PC-9 (cell line): ENCODE measurements at regions not wholly inside any gene's neighbourhood (a gene's known extent, or its start where the extent isn't known, plus 50 kb on each side); places are given as distances from the start of the nearest gene placed in this dataset.

Experiments
- EZH2 ChIP-seq: fragments of 200-600 bp; sonication (generic); IDR thresholded peaks from 2 replicates; pipeline ENCODE4 v1.8.0; 2017; ENCODE audit warnings: antibody characterized with exemption, low read depth
- TF ChIP-seq, protein P1 (sequence below): fragments of 200-600 bp; sonication (generic); conservative IDR thresholded peaks from 2 replicates; pipeline ENCODE4 v1.6.1; 2017; ENCODE audit warnings: mixed run types, antibody characterized with exemption, mild to moderate bottlenecking, moderate library complexity

GRCh38 chr3:156611870-156612494, 57.1 kb upstream of the SSR3 start:
- TF ChIP-seq, protein P1, sequence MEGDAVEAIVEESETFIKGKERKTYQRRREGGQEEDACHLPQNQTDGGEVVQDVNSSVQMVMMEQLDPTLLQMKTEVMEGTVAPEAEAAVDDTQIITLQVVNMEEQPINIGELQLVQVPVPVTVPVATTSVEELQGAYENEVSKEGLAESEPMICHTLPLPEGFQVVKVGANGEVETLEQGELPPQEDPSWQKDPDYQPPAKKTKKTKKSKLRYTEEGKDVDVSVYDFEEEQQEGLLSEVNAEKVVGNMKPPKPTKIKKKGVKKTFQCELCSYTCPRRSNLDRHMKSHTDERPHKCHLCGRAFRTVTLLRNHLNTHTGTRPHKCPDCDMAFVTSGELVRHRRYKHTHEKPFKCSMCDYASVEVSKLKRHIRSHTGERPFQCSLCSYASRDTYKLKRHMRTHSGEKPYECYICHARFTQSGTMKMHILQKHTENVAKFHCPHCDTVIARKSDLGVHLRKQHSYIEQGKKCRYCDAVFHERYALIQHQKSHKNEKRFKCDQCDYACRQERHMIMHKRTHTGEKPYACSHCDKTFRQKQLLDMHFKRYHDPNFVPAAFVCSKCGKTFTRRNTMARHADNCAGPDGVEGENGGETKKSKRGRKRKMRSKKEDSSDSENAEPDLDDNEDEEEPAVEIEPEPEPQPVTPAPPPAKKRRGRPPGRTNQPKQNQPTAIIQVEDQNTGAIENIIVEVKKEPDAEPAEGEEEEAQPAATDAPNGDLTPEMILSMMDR: no peak
- no peak for TF ChIP-seq EZH2
